CD14-positive monocyte (primary cell): ENCODE measurements at regions not wholly inside any gene's neighbourhood (a gene's known extent, or its start where the extent isn't known, plus 50 kb on each side); places are given as distances from the start of the nearest gene placed in this dataset.

Experiments used
- DNase-seq, 3 donors: peaks; one replicate each; pipeline ENCODE4 v3.0.0-alpha.2; 2011 to 2022
- H2AFZ ChIP-seq: 2 replicates; pipeline ENCODE4 v1.6.0; 2012; ENCODE audit warnings: mild to moderate bottlenecking, low read depth, low read length, inconsistent platforms; ENCODE audit not compliant: insufficient read depth, poor library complexity, severe bottlenecking
- H3K27ac ChIP-seq, 2 donors: 1 replicate in 1 of 2; 2 replicates in 1 of 2; pipeline ENCODE4 v1.5.1; 2012 to 2013; ENCODE audit warnings: low read length in 2 of 2, control low read depth in 1 of 2, inconsistent platforms in 1 of 2, low read depth in 1 of 2, mild to moderate bottlenecking in 1 of 2
- H3K27me3 ChIP-seq, 2 donors: one replicate each; pipeline versions ENCODE4 v1.6.0 to v1.6.1; 2011 to 2013; ENCODE audit warnings: low read length in 2 of 2; ENCODE audit not compliant: control insufficient read depth in 2 of 2, insufficient read depth in 2 of 2
- H3K36me3 ChIP-seq, 2 donors: replicated peaks in 1 of 2; 1 replicate in 1 of 2; 2 replicates in 1 of 2; pipeline versions ENCODE4 v1.5.1 to v1.6.1; 2012 to 2013; ENCODE audit warnings: low read length in 2 of 2, control low read depth in 1 of 2, inconsistent platforms in 1 of 2, mild to moderate bottlenecking in 1 of 2; ENCODE audit not compliant: insufficient read depth in 2 of 2, control insufficient read depth in 1 of 2
- H3K4me1 ChIP-seq, 2 donors: 1 replicate in 1 of 2; 2 replicates in 1 of 2; pipeline versions ENCODE4 v1.5.1 to v1.6.1; 2012 to 2013; ENCODE audit warnings: low read length in 2 of 2, control low read depth in 1 of 2, inconsistent platforms in 1 of 2, mild to moderate bottlenecking in 1 of 2, moderate library complexity in 1 of 2; ENCODE audit not compliant: insufficient read depth in 2 of 2, control insufficient read depth in 1 of 2
- H3K4me2 ChIP-seq: replicated peaks from 2 replicates; pipeline ENCODE3; 2012; ENCODE audit warnings: low read length, moderate library complexity, mild to moderate bottlenecking; ENCODE audit not compliant: poor library complexity, severe bottlenecking; ENCODE audit errors: extremely low read depth
- H3K4me3 ChIP-seq, 3 experiments: fragments of 200-600 bp in 1 of 3; sonication (generic) in 1 of 3; replicated peaks in 1 of 3; 1 replicate in 2 of 3; 2 replicates in 1 of 3; pipeline ENCODE4 v1.5.1; 2011 to 2013; ENCODE audit warnings: low read length in 3 of 3, mild to moderate bottlenecking in 3 of 3, control low read depth in 2 of 3, low read depth in 2 of 3, inconsistent platforms in 1 of 3, moderate library complexity in 1 of 3
- H3K79me2 ChIP-seq: 2 replicates; pipeline ENCODE4 v1.6.0; 2012; ENCODE audit warnings: mild to moderate bottlenecking, control low read depth, inconsistent platforms, low read length, moderate library complexity; ENCODE audit not compliant: insufficient read depth
- H3K9ac ChIP-seq: 2 replicates; pipeline ENCODE4 v1.6.0; 2017; ENCODE audit warnings: low read length, mild to moderate bottlenecking; ENCODE audit not compliant: insufficient read depth, poor library complexity, severe bottlenecking
- H3K9me3 ChIP-seq, 2 donors: replicated peaks in 1 of 2; 1 replicate in 1 of 2; 2 replicates in 1 of 2; pipeline versions ENCODE4 v1.5.1 to v1.6.1; 2012 to 2013; ENCODE audit warnings: low read length in 2 of 2, control low read depth in 1 of 2; ENCODE audit not compliant: control insufficient read depth in 1 of 2, insufficient read depth in 1 of 2
- H4K20me1 ChIP-seq: 2 replicates; pipeline ENCODE4 v1.6.0; 2012; ENCODE audit warnings: mild to moderate bottlenecking, low read length, control low read depth, moderate library complexity; ENCODE audit not compliant: insufficient read depth
- H3K27ac Mint-ChIP-seq, 7 donors: one replicate each; pipeline ENCODE4 v1.8.0; 2020; ENCODE audit warnings: mild to moderate bottlenecking in 7 of 7, mixed read lengths in 7 of 7, moderate library complexity in 6 of 7, inconsistent platforms in 2 of 7
- H3K27me3 Mint-ChIP-seq, 3 donors: one replicate each; pipeline ENCODE4 v1.8.0; 2021 to 2022; ENCODE audit warnings: low read depth in 3 of 3, mild to moderate bottlenecking in 3 of 3, mixed read lengths in 3 of 3, moderate library complexity in 3 of 3, inconsistent platforms in 1 of 3
- H3K36me3 Mint-ChIP-seq, 2 donors: one replicate each; pipeline ENCODE4 v1.8.0; 2020; ENCODE audit warnings: mixed read lengths in 2 of 2, inconsistent platforms in 1 of 2, mild to moderate bottlenecking in 1 of 2
- H3K4me1 Mint-ChIP-seq: one replicate; pipeline ENCODE4 v1.8.0; 2020; ENCODE audit warnings: mild to moderate bottlenecking, mixed read lengths
- H3K4me3 Mint-ChIP-seq, 2 donors: one replicate each; pipeline ENCODE4 v1.8.0; 2020; ENCODE audit warnings: mild to moderate bottlenecking in 2 of 2, mixed read lengths in 2 of 2, moderate library complexity in 1 of 2
- H3K9me3 Mint-ChIP-seq, 7 donors: one replicate each; pipeline ENCODE4 v1.8.0; 2020 to 2022; ENCODE audit warnings: mixed read lengths in 7 of 7, mild to moderate bottlenecking in 6 of 7, moderate library complexity in 6 of 7, inconsistent platforms in 2 of 7
- WGBS: methylation state at CpG from one replicate; pipeline ENCODE4 v1.1.5; 2013; ENCODE audit warnings: missing lambda C conversion rate; ENCODE audit not compliant: insufficient coverage; 5-methylcytosine and 5-hydroxymethylcytosine counted together
- intact Hi-C, 2 donors: fragments of 100-400 bp; cut with micrococcal nuclease; formaldehyde crosslinking; loops; one replicate each; pipeline versions ENCODE4 v1.15.0 to v1.15.1; 2023
- TF ChIP-seq, protein P1 (sequence below): fragments of 200-600 bp; IDR thresholded peaks from one replicate; pipeline ENCODE4 v1.8.0; 2022; ENCODE audit warnings: antibody characterized with exemption, mild to moderate bottlenecking

- no peaks in the 10 kb centered on the region for H3K79me2 ChIP-seq
Measured at GRCh38 chr14:35979531-35979930, 153.4 kb downstream of the BRMS1L start.

DNA sequence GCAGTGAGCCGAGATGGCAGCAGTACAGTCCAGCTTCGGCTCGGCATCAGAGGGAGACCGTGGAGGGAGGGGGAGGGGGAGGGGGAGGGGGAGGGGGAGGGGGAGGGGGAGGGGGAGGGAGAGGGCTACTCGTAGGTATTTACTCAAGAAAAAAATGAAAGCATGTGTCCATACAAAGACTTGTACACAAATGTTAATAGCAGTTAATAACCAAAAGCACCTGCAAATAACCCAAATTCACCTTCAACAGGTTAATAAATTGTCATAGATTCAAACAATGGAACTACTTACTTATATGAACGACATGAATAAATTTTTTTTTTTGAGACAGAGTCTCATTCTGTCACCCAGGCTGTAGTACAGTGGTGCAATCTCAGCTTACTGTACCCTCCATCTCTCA, 152.4 kb downstream of the BRMS1L start:
- Mint-ChIP-seq H3K36me3 (no peaks in the 10 kb centered on the region), H3K27ac (no peak overlapping the region), H3K4me1 (no peaks in the 10 kb centered on the region), H3K27me3 (peaks cover 0 to 2% (median 0%) of the 10 kb centered on the region in 3 donors), H3K4me3 (no peak overlapping the region), H3K9me3 (peaks cover 0 to 4% (median 2%) of the 10 kb centered on the region in 7 donors)
- no peak overlapping the region for H2AFZ ChIP-seq
- H3K4me3 ChIP-seq: no peak overlapping the region
- no peak overlapping the region for H3K9ac ChIP-seq
- no peaks in the 10 kb centered on the region for H3K4me1 ChIP-seq
- no peaks in the 10 kb centered on the region for H3K27me3 ChIP-seq
- no peaks in the 10 kb centered on the region for H3K79me2 ChIP-seq
- H4K20me1 ChIP-seq: no peaks in the 10 kb centered on the region
- intact Hi-C loops: no loop called here
- H3K4me2 ChIP-seq: no peak overlapping the region
- WGBS: 100% methylated on average over 1 of the region's 6 CpGs
- DNase-seq: no peak
- TF ChIP-seq, protein P1, sequence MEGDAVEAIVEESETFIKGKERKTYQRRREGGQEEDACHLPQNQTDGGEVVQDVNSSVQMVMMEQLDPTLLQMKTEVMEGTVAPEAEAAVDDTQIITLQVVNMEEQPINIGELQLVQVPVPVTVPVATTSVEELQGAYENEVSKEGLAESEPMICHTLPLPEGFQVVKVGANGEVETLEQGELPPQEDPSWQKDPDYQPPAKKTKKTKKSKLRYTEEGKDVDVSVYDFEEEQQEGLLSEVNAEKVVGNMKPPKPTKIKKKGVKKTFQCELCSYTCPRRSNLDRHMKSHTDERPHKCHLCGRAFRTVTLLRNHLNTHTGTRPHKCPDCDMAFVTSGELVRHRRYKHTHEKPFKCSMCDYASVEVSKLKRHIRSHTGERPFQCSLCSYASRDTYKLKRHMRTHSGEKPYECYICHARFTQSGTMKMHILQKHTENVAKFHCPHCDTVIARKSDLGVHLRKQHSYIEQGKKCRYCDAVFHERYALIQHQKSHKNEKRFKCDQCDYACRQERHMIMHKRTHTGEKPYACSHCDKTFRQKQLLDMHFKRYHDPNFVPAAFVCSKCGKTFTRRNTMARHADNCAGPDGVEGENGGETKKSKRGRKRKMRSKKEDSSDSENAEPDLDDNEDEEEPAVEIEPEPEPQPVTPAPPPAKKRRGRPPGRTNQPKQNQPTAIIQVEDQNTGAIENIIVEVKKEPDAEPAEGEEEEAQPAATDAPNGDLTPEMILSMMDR: no peak
- no peaks in the 10 kb centered on the region for H3K9me3 ChIP-seq
- no peak overlapping the region for H3K27ac ChIP-seq
- H3K36me3 ChIP-seq: no peaks in the 10 kb centered on the region

More at GRCh38 chr14:35979531-35979930, 153.4 kb downstream of the BRMS1L start:
- Histone ChIP-seq H4K20me1 (no peaks in the 10 kb centered on the region), H3K4me2 (no peak overlapping the region), H3K4me1 (no peaks in the 10 kb centered on the region), H3K9me3 (no peaks in the 10 kb centered on the region), H3K4me3 (no peak overlapping the region), H3K9ac (no peak overlapping the region), H3K27me3 (no peaks in the 10 kb centered on the region), H3K27ac (no peak overlapping the region), H2AFZ (no peak overlapping the region), H3K36me3 (no peaks in the 10 kb centered on the region)
- Mint-ChIP-seq H3K27ac (no peak overlapping the region), H3K4me3 (no peak overlapping the region), H3K9me3 (peaks cover 0 to 4% (median 2%) of the 10 kb centered on the region in 7 donors), H3K4me1 (no peaks in the 10 kb centered on the region), H3K36me3 (no peaks in the 10 kb centered on the region), H3K27me3 (peaks cover 0 to 2% (median 0%) of the 10 kb centered on the region in 3 donors)
- DNase-seq: no peak
- no CpG with 5 or more reads among the region's 6 CpGs for WGBS
- intact Hi-C loops: no loop called here
- TF ChIP-seq, protein P1: no peak
